Caco-2 (cell line): ENCODE measurements at regions not wholly inside any gene's neighbourhood (a gene's known extent, or its start where the extent isn't known, plus 50 kb on each side); places are given as distances from the start of the nearest gene placed in this dataset.

ENCODE experiments used
- BruUV-seq: library from RNA; stranded (reverse); fragments of 400-500 nt; replicated peaks from 2 replicates; lab custom pipeline; 2021; lab: Mats Ljungman, UMichigan
- CTCF ChIA-PET: fragments of 300-600 bp; sonication (Branson Sonifier 250); formaldehyde crosslinking; loops from one replicate; lab custom pipeline; 2022; ENCODE audit warnings: antibody characterized with exemption; lab: Charles Lee
- POLR2A ChIA-PET: fragments of 300-600 bp; sonication (Branson Sonifier 250); formaldehyde crosslinking; loops from one replicate; lab custom pipeline; 2022; ENCODE audit warnings: antibody characterized with exemption; lab: Charles Lee
- DNase-seq, 2 experiments: peaks; one replicate each; pipeline versions ENCODE4 v3.0.0 to v3.0.0-alpha.2; 2020 to 2022
- H3K27me3 ChIP-seq: replicated peaks from 2 replicates; pipeline ENCODE4 v1.6.0; 2011; ENCODE audit warnings: low read length; ENCODE audit not compliant: control insufficient read depth, insufficient read depth
- H3K36me3 ChIP-seq: 2 replicates; pipeline ENCODE4 v1.5.1; 2011; ENCODE audit warnings: low read length; ENCODE audit not compliant: control insufficient read depth, insufficient read depth
- H3K4me1 ChIP-seq: fragments of 250-450 bp; sonication (Bioruptor Pico); 2 replicates; pipeline ENCODE4 v1.5.1; 2020; ENCODE audit warnings: mild to moderate bottlenecking
- H3K4me3 ChIP-seq: 2 replicates; pipeline ENCODE4 v1.5.1; 2011; ENCODE audit warnings: low read depth, mild to moderate bottlenecking, control low read depth, low read length
- H3K9me3 ChIP-seq: fragments of 250-450 bp; sonication (Bioruptor Pico); 2 replicates; pipeline ENCODE4 v1.5.1; 2020; ENCODE audit warnings: mild to moderate bottlenecking, moderate library complexity
- H3K27ac Mint-ChIP-seq: one replicate; pipeline ENCODE4 v1.8.0; 2022; ENCODE audit warnings: mixed read lengths; ENCODE audit not compliant: unreplicated experiment
- H3K27me3 Mint-ChIP-seq: one replicate; pipeline ENCODE4 v1.8.0; 2022; ENCODE audit warnings: mixed read lengths; ENCODE audit not compliant: insufficient read depth, unreplicated experiment
- H3K36me3 Mint-ChIP-seq: one replicate; pipeline ENCODE4 v1.8.0; 2022; ENCODE audit warnings: mild to moderate bottlenecking, mixed read lengths; ENCODE audit not compliant: insufficient read depth, unreplicated experiment
- H3K4me1 Mint-ChIP-seq: one replicate; pipeline ENCODE4 v1.8.0; 2022; ENCODE audit warnings: low read depth, mixed read lengths; ENCODE audit not compliant: unreplicated experiment
- H3K4me3 Mint-ChIP-seq: one replicate; pipeline ENCODE4 v1.8.0; 2022; ENCODE audit warnings: mild to moderate bottlenecking, moderate library complexity, mixed read lengths; ENCODE audit not compliant: unreplicated experiment
- H3K9me3 Mint-ChIP-seq: one replicate; pipeline ENCODE4 v1.8.0; 2022; ENCODE audit warnings: mixed read lengths; ENCODE audit not compliant: unreplicated experiment
- CTCF ChIP-seq, 2 experiments: fragments of 200-600 bp in 1 of 2; IDR thresholded peaks; 1 replicate in 1 of 2; 2 replicates in 1 of 2; pipeline versions ENCODE4 v1.5.1 to v1.8.0; 2011 to 2022; ENCODE audit warnings: antibody characterized with exemption in 1 of 2, control low read depth in 1 of 2, inconsistent platforms in 1 of 2, low read depth in 1 of 2, low read length in 1 of 2, mild to moderate bottlenecking in 1 of 2, moderate library complexity in 1 of 2; ENCODE audit not compliant: insufficient read depth in 1 of 2, severe bottlenecking in 1 of 2, unreplicated experiment in 1 of 2
- intact Hi-C: fragments of 100-400 bp; cut with micrococcal nuclease; formaldehyde crosslinking; loops from one replicate; pipeline ENCODE4 v1.10.0; 2022; ENCODE audit not compliant: unreplicated experiment

GRCh38 chr12:97899956-97900355, 437.4 kb downstream of the RMST start:
- Mint-ChIP-seq H3K4me1 (no peaks in the 10 kb centered on the region), H3K27me3 (no peaks in the 10 kb centered on the region), H3K4me3 (no peak overlapping the region), H3K27ac (no peak overlapping the region), H3K9me3 (no peaks in the 10 kb centered on the region), H3K36me3 (no peaks in the 10 kb centered on the region)
- H3K36me3 ChIP-seq: no peaks in the 10 kb centered on the region
- BruUV-seq: no TSS peak
- ChIA-PET CTCF (no interaction called here), POLR2A (no interaction called here)
- intact Hi-C loops: no loop called here
- H3K27me3 ChIP-seq: no peaks in the 10 kb centered on the region
- no peak for DNase-seq
- no peaks in the 10 kb centered on the region for H3K9me3 ChIP-seq
- 0 out of 2 replicates have a peak, but pooled peaks cover 3% of the 10 kb centered on the region for H3K4me1 ChIP-seq
- H3K4me3 ChIP-seq: no peak overlapping the region
- TF ChIP-seq CTCF (IDR thresholded peaks at IDR 0.05; ENCODE audit: insufficient read depth in 1 of 2, low read depth in 1 of 2, low read length in 1 of 2, severe bottlenecking in 1 of 2, unreplicated experiment in 1 of 2): no peak

GRCh38 chr12:97903356-97903755, 440.8 kb downstream of the RMST start:
- no peak overlapping the region for H3K4me3 Mint-ChIP-seq
- no peaks in the 10 kb centered on the region for H3K4me1 Mint-ChIP-seq
- no peaks in the 10 kb centered on the region for H3K9me3 ChIP-seq
- TF ChIP-seq CTCF (IDR thresholded peaks at IDR 0.05; ENCODE audit: insufficient read depth in 1 of 2, low read depth in 1 of 2, low read length in 1 of 2, severe bottlenecking in 1 of 2, unreplicated experiment in 1 of 2): no peak
- 0 out of 2 replicates have a peak, but pooled peaks cover 3% of the 10 kb centered on the region for H3K4me1 ChIP-seq
- no peaks in the 10 kb centered on the region for H3K36me3 Mint-ChIP-seq
- POLR2A ChIA-PET: no interaction called here
- H3K4me3 ChIP-seq: no peak overlapping the region
- no peak overlapping the region for H3K27ac Mint-ChIP-seq
- H3K27me3 ChIP-seq: no peaks in the 10 kb centered on the region
- DNase-seq: no peak
- intact Hi-C loops: no loop called here
- CTCF ChIA-PET: no interaction called here
- H3K36me3 ChIP-seq: no peaks in the 10 kb centered on the region
- H3K9me3 Mint-ChIP-seq: no peaks in the 10 kb centered on the region
- H3K27me3 Mint-ChIP-seq: no peaks in the 10 kb centered on the region
- no TSS peak for BruUV-seq

GRCh38 chr12:97907504-97907903, 444.9 kb downstream of the RMST start:
- CTCF ChIA-PET: no interaction called here
- Mint-ChIP-seq H3K36me3 (no peaks in the 10 kb centered on the region), H3K27me3 (no peaks in the 10 kb centered on the region), H3K4me1 (no peaks in the 10 kb centered on the region), H3K27ac (no peak overlapping the region), H3K9me3 (no peaks in the 10 kb centered on the region), H3K4me3 (no peak overlapping the region)
- no peaks in the 10 kb centered on the region for H3K36me3 ChIP-seq
- POLR2A ChIA-PET: no interaction called here
- H3K9me3 ChIP-seq: no peaks in the 10 kb centered on the region
- no peak for TF ChIP-seq CTCF (IDR thresholded peaks at IDR 0.05; ENCODE audit: insufficient read depth in 1 of 2, low read depth in 1 of 2, low read length in 1 of 2, severe bottlenecking in 1 of 2, unreplicated experiment in 1 of 2)
- no peaks in the 10 kb centered on the region for H3K4me1 ChIP-seq
- H3K27me3 ChIP-seq: no peaks in the 10 kb centered on the region
- intact Hi-C loops: no loop called here
- no peak for DNase-seq
- H3K4me3 ChIP-seq: no peak overlapping the region
- BruUV-seq: no TSS peak
